GM20000 (cell line): ENCODE measurements at regions not wholly inside any gene's neighbourhood (a gene's known extent, or its start where the extent isn't known, plus 50 kb on each side); places are given as distances from the start of the nearest gene placed in this dataset.

Experiments used
- DNase-seq: peaks from one replicate; pipeline ENCODE4 v3.0.0; 2012; ENCODE audit warnings: low spot score
- TF ChIP-seq, protein P1 (sequence below): IDR thresholded peaks from 2 replicates; pipeline ENCODE4 v1.5.1; 2012; ENCODE audit warnings: mild to moderate bottlenecking, control low read depth; ENCODE audit errors: extremely low read depth, missing control alignments

- DNase-seq, result no peak
- TF ChIP-seq, protein P1, sequence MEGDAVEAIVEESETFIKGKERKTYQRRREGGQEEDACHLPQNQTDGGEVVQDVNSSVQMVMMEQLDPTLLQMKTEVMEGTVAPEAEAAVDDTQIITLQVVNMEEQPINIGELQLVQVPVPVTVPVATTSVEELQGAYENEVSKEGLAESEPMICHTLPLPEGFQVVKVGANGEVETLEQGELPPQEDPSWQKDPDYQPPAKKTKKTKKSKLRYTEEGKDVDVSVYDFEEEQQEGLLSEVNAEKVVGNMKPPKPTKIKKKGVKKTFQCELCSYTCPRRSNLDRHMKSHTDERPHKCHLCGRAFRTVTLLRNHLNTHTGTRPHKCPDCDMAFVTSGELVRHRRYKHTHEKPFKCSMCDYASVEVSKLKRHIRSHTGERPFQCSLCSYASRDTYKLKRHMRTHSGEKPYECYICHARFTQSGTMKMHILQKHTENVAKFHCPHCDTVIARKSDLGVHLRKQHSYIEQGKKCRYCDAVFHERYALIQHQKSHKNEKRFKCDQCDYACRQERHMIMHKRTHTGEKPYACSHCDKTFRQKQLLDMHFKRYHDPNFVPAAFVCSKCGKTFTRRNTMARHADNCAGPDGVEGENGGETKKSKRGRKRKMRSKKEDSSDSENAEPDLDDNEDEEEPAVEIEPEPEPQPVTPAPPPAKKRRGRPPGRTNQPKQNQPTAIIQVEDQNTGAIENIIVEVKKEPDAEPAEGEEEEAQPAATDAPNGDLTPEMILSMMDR, result no peak
Observed at GRCh38 chr3:148214705-148215104, 483.0 kb upstream of the AGTR1 start.

DNA sequence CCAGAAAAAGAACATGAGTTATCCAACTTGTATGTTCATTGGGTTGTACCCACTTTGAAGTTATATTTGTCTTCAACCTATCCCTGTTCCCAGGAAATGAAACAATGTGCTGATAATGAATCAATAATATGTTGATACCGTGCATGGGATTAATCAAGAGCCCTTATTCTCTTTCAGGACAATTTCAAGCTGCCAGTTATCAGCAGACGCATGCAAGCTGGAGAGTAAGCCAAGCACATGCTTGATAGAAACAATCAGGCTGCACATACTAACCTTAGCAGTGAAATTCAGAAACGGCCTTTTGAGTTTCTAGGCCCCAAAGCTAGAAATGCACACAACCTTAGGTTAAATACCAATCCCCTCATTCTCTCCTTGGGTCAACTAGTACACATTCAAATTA lies 480.4 kb upstream of the AGTR1 start:
- DNase-seq, result no peak
- TF ChIP-seq, protein P1, result no peak

- TF ChIP-seq, protein P1, result no peak
- DNase-seq, result no peak
Observed at GRCh38 chr3:148218222-148218621, 479.5 kb upstream of the AGTR1 start.

DNA sequence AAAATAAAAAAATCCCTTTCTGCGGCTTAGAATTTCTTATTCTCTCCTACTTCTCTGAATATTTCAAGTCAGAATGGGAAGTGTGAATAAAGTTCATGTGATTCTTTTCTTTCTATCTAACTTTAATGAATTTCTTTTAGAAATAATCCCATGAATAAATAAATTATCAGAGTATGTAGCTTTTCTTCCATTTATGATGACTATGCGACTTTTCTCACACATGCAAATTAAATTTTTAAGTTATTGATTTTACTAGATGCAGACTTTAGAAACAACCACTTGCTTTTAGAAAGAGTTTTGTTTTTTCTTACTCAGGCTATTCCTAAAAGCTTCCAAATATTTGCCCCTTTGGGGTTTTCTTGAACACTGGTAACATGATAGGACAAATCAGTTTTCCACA lies 477.7 kb upstream of the AGTR1 start:
- no peak for DNase-seq
- TF ChIP-seq, protein P1, result no peak

DNA sequence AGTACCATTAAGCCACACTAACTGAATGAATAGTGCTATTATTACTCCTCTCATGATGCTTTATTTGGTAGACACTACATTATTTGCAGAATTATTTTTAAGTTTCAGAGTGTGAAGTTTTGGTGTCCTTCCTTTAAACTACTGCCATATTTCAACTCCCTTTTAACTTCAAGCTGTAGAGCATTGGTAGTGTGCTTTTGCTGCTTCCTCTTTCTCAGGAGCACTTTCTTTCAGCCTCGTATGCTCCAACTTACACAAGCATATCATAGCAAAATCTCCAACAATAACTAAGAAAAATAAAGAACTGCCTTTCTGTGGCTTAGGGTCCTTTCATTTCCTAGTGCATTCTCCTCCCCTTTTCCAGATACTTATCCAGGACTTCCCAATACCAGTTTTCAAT lies 476.4 kb upstream of the AGTR1 start:
- DNase-seq, result no peak
- TF ChIP-seq, protein P1, result no peak

- TF ChIP-seq, protein P1, result no peak
- DNase-seq, result no peak
Observed at GRCh38 chr3:148223266-148223665, 474.4 kb upstream of the AGTR1 start.

- TF ChIP-seq, protein P1, result no peak
- DNase-seq, result no peak
Observed at GRCh38 chr3:148226246-148226645, 471.5 kb upstream of the AGTR1 start.
